ENCODE measurements at regions not wholly inside any gene's neighbourhood (a gene's known extent, or its start where the extent isn't known, plus 50 kb on each side); places are given as distances from the start of the nearest gene placed in this dataset.

DNA sequence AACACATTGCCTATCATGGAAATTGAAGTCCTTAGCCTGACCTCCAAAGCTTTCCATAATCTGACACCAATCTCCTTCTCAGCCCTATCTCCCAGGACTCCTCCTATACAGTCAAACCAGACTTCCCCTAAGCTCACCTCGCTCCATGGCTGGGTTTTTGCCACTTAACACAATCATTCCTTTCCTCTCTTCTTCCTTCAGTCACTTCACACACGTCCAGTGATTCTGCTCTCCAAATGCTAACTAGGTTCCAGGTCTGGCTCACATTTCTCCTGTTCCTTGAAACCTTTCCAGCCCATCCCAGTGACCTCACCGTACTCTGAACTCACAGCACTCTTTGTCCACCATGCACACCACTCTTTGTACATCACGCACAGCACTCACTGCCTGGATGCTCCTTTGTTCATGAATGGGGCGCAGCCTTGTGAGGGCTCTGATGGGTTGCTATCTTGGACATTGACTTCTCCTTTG, 98.4 kb downstream of the GLUL start:
- no peak for DNase-seq

DNA sequence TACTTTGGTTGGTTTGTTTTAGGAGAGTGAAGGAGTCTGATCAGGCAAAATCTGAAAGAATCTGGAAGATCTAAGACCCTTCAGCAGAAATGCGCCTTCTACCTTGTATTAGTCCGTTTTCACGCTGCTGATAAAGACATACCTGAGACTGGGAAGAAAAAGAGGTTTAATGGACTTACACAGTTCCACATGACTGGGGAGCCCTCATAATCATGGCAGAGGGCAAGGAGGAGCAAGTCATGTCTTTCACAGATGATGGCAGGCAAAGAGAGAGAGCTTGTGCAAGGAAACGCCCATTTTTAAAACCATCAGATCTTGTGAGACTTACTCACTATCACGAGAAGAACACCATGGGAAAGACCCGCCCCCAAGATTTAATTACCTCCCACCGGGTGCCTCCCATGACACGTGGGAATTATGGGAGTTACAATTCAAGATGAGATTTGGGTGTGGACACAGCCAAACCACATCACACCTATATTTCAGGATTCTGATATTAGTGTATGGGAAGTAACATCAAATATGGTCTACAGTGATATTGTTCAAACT, 99.3 kb downstream of the GLUL start:
- no peak for DNase-seq

DNA sequence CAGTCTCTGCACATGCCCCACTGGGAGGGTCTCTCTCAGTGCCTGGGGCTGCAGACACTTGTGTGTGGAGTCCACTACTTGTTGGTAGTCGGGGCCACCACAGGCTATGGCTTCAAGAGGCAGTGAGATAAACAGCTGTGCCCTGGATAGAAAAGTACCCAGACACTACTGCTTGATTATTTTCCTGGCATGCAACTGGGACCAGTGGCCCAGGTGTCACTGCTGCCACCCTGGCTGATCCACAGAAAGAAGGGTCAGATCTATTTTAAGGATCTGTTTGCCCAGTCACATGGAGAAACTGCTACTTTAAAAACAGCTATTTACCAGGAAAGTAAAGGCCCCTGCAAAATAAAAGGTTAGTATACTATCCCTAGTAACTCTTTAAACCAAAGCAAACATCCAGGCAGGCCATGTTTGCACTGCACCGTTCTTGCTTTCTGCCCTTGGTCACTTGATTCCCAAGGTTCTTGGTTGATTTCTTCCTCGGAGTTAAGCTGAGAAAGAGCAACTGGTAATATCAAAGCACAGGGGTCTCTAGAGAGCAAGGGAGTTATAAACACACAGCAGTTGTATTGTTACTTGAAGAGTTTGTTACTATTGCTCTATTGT, 99.9 kb downstream of the GLUL start:
- DNase-seq: no peak

- no peak for DNase-seq
These were observed 102.6 kb downstream of the GLUL start for GRCh38 chr1:182288749-182289604.

GRCh38 chr1:182286761-182287160, 104.8 kb downstream of the GLUL start:
- no peak for DNase-seq

DNA sequence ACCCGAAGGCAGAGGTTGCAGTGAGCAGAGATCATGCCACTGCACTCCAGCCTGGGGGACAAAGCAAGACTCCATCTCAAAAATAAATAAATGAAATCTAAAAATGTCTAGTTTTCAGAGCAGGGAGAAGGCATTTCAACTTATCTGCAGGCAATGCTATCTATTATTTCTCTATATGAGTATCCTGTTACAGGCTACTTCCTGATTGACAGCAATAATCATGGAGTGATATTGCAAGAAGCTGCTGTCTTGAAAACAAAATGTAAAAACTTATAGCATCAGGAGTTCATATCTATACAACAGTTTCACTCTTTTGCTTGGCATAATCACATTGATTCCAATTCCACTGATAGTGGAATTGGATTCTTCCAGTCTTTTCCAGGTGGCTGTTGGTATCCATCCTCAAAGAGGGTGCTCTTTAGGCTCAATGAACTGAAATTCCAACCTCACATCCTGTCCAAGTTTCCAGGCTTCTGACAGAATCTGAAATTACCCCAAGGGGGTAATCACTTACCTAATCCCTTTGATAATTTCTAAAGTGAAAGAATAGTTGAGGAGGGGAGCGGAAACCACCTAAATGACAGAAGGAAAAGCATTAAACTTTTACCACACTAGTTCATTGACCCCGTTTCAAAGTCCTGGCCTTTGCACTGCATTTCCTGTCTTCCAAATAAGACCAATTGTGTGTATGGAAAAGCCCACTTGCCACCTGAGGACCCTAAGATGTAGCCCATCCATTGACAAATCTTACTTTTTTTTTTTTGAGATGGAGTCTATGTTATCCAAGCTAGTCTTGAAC, 107.6 kb downstream of the GLUL start:
- no peak for DNase-seq

- no peak for DNase-seq
These were observed 110.0 kb downstream of the GLUL start for GRCh38 chr1:182281541-182281940.

GRCh38 chr1:182280504-182280900, 111.1 kb downstream of the GLUL start:
- DNase-seq: no peak

DNA sequence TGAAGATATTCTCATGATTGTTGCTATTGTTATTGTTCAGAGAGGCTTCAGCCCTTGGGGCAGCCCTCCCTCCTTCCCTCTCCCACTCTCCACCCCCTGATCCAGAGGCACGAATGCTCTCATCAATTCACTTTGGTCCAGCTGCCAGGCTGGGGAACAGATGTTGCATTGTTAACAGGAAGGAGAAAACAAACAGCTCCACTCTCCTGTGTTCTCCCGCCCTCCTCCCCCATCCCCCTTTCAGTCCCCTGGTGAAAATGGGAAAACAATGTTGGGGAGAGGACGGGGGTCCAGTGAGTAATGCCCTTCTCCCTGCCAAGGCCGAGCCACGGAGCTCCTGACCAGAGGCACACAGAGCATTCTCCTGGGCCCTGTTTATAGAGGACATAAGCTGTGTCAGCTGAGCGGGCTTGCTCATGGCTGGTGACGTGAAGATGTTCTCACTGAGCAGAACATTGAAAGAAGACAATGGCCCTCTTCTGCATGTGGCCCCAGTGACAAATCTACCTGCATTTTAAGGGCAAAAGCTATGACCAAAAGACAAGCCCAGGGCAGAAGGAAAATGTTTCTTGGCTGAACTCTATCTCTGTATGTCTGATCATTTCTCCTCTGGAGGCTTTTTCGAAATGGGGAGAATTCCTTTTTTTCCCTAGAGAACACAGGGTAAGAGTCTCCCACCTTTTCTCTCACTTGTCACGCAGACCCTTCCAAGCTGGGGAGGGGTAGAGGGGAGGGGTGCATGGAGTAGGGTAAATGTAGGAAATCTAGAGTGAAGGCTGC, 111.7 kb downstream of the GLUL start:
- DNase-seq: no peak

- DNase-seq: no peak
These were observed 112.3 kb downstream of the GLUL start for GRCh38 chr1:182279302-182279701.

DNA sequence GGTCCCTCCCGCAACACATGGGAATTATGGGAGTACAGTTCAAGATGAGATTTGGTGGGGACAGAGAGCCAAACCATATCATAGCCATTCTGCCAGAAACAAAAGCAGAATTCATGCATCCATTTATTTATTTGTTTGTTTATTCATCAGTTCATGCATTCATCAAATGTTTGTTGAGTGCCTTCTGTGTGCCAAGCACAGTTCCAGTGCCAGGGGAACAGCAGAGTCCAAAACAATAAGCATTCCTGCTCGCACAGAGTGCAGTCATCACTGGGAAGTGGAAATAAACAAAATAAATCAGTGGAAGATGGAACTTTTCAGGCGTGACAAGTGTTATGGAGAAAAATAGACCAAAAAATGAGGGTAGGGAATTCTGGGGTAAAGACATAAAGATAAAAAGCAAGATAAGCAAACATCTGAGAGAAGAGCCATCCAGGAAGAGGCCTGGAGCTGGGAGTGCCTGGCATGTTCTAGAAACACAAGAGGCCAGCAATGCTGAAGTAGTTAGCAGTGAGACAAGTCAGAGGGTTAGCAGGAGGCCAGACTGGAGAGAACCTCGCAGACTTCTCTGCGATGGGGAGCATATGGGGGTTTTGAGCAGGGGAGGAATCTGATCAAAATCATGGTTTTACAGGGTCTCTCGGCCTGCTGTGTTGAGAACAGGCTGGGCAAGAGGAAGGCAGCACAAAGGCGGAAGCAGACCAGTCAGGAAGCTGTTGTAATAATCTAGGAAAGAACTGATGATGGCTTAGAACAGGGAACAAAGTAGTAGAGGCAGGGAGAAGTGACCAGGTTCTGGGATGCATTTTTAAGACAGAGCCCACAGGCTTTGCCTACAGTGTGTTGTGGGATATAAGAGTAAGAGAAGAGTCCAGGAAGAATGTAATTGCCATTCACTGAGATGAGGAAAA, 113.2 kb downstream of the GLUL start:
- no peak for DNase-seq

DNA sequence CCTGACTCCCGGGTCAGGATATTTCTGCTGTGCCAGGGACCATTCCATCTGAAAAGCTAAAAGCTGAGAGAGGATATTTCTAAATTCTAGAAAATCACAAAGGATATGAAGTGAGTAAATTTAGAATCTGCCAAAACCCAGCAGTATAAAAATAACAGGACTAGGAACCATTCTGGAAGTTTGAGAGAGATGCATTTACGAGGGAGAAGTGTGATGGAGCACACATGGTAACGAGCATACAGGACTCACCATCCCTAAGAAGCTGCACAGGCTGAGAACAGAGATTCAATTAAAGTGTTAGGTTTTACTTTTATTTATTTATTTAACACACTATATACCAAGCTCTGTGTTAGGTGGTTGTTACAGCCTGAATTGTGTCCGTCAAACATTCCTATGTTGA, 116.3 kb downstream of the GLUL start:
- no peak for DNase-seq

DNA sequence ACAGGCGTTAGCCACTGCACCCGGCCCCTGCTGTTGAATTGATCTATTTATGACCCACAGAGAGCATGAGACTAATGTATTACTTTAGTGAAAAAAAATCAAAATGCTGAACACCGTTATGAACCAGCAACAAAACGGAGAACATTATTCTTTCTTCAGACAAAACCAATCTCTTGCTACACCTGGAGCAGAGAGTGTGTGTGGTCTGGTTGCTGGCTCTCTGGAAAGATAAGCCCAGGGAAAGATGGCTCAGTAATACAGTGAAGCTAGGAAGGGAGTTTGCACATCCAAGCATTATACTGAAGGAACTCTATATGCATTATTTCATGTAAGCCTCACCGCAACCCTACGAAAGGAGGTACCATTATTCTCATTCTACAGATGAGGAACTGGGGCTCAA, 117.0 kb downstream of the GLUL start:
- no peak for DNase-seq

DNA sequence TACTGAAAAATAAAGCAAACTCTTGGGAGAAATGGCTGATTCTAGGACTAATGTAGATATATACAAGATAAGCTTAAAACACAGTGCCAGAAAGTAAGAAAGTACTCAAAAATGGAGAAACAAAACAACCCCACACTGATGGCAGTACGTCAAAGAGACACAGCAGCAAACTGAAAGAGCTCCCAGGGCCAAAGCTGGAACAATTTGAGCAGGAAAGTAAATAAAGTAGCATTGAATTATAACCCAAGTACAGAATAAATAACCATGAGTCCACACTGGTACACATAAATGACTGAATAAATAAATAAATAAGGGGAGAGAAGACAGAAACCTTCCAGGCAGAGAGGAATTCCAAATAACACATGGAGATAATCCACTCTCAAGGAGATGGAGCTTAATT, 120.9 kb downstream of the GLUL start:
- no peak for DNase-seq

DNA sequence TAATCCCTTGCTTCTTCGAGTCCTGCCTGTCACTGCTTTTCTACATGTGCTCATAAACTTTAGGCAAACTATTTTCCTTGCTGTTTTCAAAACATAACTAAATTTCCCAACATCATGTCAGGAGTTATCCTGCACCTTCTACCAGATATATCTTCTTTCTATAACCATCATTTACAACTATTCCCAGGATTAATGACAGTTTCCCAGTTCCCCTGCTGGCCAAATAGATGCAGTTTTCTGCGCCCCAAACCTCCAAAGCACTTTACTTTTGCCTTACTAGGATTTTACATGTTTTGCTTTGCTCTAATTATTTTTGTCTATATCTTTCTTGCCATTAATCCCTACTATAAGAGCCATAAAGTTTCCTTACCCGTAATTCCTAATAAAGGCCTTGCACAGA, 122.5 kb downstream of the GLUL start:
- DNase-seq: no peak

DNA sequence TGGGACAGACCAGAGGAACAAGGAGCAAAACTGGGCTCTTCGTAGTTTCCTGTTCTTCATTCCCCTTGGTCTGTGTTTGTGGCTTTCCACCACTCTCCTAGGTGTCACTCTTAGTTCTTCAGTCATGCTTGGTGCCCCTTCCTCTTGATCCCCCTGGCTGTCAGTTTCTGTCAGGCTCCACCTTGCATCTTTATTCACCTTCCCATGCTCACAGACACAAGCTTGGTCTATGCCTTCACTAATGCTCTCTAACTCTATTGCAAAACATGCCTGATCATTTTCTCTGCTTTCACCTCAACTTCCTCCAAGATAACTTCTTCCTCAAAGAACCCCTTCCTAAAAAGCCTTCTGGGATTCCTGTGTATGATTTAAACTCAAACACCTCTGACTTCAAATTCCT, 122.9 kb downstream of the GLUL start:
- DNase-seq: no peak

DNA sequence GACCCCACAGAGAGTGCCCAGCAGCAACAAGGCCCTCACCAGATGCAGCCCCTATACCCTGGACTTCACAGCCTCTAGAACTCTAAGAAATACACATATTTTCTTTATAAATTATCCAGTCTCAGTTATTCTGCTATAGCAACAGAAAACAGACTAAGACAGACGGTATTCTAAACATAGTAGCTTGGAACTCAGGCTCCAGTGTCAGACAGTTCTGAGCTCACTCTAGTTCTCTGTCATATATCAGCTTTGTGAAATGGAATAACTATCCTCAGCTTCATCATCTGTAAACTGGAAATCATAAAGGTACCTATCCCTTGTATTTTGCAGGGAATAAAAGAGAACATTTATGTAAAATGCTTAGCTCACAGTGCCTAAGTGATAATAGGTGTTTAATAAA, 127.4 kb downstream of the GLUL start:
- DNase-seq: no peak

DNA sequence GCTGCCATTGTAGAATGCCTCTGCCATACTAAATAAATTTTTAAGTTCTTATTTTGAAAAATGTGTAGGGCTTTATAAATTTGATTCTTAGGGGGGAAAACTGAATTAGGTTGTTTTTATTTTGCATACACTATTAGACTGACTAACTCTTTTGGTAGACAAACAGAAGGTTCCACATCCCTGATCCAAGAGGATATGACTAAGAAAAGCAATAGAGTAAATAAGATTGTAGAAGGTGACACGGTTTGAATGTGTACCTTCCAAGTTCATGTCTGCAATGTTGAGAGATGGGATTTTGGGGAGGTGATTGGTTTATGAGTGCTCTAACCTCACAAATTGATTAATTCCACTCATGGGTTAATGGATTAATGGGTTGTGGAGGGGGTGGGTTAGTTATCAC, 127.9 kb downstream of the GLUL start:
- DNase-seq: no peak

DNA sequence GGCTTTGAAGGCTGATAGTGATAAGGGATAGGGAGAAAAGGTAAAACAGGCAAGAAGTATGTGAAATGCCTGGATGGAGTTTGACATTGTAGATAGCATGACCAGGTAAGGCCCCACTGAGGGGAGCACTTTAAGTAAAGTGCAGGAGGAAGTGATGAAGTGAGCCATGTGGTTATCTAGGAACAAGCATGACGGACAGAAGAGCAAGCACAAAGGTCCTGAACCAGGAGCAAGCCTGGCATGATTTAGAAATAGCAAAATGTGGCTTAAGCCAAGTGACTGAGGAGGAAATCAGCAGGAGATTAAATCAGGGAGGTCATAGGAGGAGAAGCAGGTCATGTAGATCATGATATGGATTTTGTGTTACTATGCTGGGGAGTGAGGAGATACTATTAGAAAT, 129.2 kb downstream of the GLUL start:
- no peak for DNase-seq

DNA sequence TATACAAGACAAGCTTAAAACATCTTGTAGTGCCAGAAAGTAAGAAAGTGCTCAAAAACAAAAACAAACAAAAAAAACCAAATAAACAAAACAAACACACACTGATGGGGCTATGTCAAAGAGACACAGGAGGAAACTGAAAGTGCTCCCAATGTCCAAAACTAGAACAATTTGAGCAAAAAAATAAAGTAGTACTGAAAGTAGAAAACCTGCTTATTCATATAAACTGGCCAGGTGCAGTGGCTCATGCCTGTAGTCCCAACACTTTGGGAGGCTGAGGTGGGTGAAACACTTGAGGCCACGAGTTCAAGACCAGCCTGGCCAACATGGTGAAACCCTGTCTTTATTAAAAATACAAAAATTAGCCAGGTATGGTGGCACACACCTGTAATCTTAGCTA, 129.9 kb downstream of the GLUL start:
- no peak for DNase-seq

- DNase-seq: no peak
These were observed 131.1 kb downstream of the GLUL start for GRCh38 chr1:182260516-182260915.

DNA sequence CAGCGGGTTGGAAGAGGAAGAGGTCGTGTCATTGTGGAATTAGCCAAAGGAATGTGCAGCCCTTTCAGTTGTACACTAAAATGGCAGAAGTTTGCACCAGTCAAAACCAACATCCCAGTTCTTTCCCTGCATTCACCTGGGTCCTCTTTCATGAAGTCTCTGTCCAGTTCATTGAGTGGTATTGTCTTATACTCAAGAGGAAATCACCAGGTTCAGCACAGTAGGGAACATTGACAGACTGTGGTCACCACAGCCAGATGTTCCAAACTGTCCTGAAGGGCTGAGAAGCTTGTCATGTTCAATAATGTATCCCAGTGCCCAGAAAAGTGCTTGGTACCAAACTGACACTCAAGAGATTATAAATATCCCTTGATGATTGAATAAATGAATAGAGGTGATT, 131.6 kb downstream of the GLUL start:
- no peak for DNase-seq

All from stimulated activated CD4-positive, alpha-beta T cell treated with anti-CD3 and anti-CD28 coated beads, Interleukin-4, amount 100 ng/mL, for 24 hours (primary cell).